Limb (tissue), 2 donors: ENCODE measurements at regions not wholly inside any gene's neighbourhood (a gene's known extent, or its start where the extent isn't known, plus 50 kb on each side); places are given as distances from the start of the nearest gene placed in this dataset.

Source experiments
- DNase-seq, 2 donors: peaks; one replicate each; pipeline ENCODE4 v3.0.0-alpha.2; 2016; ENCODE audit errors: extremely low spot score in 2 of 2

DNA sequence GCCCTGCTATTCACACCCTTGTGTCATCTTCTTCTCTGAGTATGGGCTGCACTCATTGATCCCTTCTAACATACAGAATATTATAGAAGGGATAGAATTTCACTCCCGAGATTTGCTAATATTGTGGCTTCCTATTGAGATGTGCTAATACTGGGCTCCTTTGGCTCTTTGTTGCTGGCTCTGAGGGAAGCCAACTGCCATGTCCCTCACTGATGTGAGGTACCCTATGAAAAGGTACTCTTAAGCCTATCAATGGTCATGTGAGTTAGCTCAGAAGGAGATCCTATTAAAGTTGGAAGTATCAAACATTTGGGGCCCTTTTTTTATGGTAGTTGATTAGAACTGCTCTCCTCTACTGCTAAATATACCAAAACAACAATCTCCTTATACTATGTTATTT, 665.2 kb upstream of the ZWINT start:
- DNase-seq = no peak

DNA sequence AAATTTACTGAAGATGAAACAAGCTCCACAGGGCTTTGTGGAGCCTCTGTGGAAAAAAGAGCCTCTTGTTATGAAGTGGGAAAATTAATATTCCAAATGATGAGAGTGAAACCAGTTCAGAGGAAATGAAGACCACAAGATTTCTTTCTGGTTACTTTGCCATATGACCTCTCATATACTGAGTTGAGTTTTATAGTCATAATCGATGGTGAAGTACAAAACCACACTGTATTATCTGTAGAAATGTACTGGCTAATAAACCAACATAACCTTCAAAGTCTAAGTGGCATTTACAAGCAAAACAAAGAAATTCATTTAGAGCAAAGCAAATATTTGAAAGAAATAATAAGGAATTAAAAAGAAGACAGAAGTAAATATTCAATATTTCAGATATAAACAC, 662.6 kb upstream of the ZWINT start:
- no peak for DNase-seq

GRCh38 chr10:57018452-57018851, 657.4 kb upstream of the ZWINT start:
- DNase-seq = no peak

DNA sequence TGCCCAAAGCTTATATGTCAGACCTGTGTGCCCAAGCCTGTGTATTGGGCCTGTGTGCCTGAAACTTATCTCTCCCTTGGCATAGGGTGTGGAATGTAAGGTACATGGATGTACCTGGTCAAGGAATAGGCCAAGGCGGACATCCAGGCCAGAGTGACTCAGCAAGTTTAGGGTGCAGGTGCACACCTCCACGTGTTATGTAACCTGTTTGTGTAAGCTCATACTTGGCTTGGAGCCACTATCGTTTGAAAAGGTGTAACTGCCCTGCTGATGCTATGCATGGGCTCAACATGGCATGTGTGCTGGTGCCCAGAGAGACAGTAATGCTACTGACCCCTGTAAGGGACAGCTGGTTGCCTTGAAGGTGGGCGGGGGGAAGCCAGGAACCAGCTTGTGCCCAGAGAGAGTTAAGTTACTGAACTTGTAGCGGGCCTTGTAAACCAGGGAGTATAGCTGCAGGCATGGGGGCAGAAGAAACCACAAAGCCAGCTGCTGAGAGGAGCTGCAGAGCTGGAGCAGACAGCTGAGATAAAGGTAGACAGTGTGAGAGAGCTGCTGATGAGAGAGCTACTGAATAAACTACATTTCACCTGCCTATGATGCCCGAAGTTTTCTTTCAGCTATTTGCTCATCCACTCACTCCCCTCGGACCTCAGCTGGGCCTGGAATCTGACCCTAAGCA, 656.4 kb upstream of the ZWINT start:
- DNase-seq = no peak

DNA sequence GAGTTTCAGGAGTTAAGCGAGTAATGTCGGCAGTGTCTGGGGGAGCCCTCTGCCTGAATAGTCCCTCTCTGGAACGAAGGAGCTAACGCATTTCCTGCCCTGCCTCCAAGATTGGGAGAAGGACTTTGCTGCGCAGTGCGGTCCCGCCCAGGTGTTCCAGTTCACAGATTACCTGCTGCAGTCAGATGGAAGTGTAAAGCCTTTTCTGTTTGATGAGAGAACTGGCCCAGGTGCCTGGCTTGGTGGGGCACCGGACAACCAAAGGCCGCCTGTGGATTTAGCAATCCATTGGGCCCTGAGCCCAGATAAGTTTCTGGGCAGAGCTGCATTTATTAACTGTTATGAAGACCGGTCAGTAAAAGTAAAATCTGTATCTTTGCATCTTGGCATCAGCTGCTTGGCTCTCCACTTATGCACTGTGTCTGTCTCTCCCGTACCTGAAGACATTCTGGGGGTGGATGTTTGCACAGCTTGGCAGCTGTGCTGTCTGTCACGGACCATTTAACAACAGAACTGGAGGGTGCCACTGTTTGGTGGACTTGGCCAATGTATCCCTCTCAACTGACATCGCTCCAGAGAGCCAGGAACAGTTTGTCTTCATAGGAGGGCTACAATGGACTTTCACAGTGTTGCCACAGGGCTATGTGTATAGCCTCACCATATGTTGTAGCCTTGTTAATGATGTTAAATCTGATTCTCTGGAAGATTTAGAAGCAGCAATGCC, 654.7 kb upstream of the ZWINT start:
- DNase-seq = no peak

DNA sequence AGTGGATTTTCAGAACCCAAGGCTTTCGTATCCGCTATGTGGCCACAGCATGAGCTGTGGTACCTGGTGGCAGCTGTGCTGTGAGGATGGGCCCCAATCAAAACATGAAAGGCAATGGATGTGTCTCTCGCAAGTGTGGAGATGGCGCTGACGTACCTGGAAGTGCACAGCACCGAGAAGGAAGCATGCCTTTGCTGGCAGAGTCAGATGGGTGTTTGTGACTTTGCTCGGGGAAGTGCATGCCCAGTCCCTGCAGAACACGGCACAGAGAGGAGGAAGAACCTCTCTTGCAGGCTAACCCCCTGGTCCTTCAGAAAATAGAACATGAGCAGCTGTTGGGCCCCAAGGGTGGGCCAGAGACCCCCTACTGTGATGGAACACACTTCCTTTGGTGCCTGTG, 654.1 kb upstream of the ZWINT start:
- DNase-seq = no peak

- DNase-seq = no peak
Observed at GRCh38 chr10:57014758-57015157, 653.7 kb upstream of the ZWINT start.

- no peak for DNase-seq
Observed at GRCh38 chr10:57008189-57008588, 647.1 kb upstream of the ZWINT start.

DNA sequence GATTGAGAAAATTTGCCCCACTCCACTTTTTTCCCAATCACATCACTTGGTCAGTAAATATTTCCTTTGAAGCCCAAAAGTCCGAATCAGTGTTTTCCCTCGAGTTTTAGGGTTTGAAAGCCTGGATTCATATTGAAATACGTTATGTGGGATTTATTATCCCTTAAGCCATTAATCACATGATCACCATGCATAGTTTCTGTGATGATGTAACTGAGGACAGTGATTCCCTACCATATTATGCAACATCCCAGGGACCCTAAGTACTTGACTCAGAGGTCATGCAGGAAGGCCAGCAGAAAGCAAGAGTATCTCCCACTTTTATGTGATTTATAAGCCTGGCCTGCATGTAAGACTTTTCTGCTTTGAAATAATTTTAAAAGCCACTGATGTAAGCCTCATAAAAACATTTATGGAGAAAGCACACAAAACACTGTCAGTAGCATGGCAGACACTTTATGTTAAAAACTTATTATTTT, 630.6 kb upstream of the ZWINT start:
- no peak for DNase-seq

- no peak for DNase-seq
Observed at GRCh38 chr10:56975513-56975912, 614.5 kb upstream of the ZWINT start.

- no peak for DNase-seq
Observed at GRCh38 chr10:56973766-56974165, 612.7 kb upstream of the ZWINT start.

- DNase-seq = no peak
Observed at GRCh38 chr10:56943221-56943755, 582.2 kb upstream of the ZWINT start.

GRCh38 chr10:56934515-56934914, 573.5 kb upstream of the ZWINT start:
- no peak for DNase-seq

GRCh38 chr10:56928714-56929113, 567.7 kb upstream of the ZWINT start:
- DNase-seq = no peak

DNA sequence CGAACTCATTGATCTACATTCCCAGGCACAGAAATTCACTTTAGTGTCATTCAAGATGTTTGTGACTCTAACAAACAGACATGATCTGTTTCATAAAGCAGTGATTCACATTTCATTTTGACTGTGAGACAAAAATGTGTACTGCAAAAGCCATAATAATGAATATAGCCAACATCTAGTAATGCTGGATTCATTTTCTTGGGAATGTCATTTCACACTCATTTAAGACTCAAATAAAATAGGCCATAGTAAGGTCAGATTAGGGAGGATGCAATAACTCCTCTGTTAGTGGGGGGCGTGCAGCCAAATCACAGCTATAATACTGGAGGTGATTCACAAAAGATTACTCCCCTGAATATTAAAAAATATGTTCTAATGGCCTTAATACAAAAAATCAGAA, 566.6 kb upstream of the ZWINT start:
- no peak for DNase-seq

DNA sequence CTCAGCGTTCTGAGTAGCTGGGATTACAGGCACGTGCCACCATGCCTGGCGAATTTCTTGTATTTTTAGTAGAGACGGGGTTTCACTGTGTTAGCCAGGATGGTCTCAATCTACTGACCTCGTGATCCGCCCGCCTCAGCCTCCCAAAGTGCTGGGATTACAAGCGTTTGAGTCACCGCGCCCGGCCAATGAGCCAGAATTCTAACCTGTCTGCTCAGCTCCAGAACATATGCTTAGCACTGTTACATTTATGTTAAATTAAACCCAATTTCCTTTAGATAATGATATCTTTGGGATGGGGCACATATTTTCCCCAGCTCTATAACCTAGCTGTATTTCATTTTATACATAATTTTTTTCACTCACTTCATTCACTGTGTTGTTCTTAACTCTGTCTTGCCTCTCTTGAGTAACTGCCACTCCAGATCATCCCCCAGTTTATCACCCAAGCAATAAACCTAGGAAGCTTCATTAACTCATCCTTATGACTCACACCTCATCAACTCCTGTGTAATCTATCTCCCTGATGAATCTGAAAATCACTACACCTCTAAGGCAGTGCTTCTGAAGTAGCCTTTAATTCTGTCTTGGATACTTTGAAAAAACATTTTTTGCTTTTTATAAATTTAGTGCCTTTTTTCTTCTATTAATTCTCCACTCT, 559.7 kb upstream of the ZWINT start:
- no peak for DNase-seq

- no peak for DNase-seq
Observed at GRCh38 chr10:56912043-56912442, 551.0 kb upstream of the ZWINT start.

- no peak for DNase-seq
Observed at GRCh38 chr10:56905051-56905450, 544.0 kb upstream of the ZWINT start.

DNA sequence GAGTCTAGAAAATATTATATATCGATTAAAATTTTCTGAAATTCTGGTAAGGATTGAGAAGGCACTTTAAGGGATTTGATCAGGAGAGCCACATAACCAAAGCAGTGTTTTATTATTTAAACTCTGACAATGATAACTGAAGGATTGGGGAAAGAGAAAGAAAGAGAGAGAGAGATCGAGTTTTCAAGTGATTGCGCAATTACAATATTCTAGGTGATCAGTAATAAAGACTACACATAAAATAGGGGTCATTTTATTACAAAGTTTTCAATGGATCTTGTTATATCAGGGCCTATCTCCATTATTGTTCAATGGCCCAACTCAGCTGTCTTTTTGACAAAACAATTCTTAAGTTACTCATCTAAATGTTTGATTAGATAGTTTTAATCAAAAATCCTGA, 541.5 kb upstream of the ZWINT start:
- no peak for DNase-seq

DNA sequence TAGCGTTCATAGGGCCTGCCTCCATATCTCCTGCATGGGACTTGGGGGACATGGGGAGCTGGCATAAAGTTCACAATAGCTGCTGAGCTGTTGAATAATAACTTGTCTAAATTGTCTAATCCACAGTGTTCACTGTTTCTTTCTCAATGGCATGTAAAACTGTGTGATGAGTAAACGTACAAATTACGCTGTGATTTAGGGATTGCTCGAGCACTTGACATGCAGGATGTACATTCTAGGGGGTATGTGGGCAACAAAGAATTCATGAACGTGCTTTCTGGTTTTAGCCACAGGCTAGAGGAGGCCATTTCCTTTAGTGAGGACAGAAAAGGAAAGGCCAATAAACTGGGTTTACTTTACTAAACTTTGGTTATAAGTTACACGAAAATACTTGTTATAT, 534.2 kb upstream of the ZWINT start:
- DNase-seq = no peak

GRCh38 chr10:56881218-56881617, 520.2 kb upstream of the ZWINT start:
- peak in 1 of 2 donors; percentile 24 for DNase-seq

DNA sequence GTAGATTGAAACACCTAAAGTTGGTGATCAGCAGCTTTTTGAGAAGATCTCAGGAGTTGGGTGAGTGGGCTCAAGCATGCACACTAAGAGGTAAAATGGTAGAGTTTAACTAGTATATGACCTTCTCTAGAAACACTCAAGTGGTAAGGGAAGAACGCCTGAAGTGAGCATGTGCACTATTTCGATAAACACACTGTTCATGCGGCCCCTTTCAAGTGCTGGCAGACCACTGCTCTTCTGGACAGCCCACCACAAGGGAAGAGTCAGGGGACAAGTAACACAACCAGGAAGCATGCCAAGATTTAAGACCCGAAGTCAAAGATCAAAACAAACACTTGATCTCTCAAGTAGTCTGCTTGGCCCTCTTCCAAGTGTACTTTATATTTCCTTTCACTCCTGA, 519.5 kb upstream of the ZWINT start:
- DNase-seq = no peak
